Esophagus muscularis mucosa (tissue), 3 donors: ENCODE measurements at regions not wholly inside any gene's neighbourhood (a gene's known extent, or its start where the extent isn't known, plus 50 kb on each side); places are given as distances from the start of the nearest gene placed in this dataset.

Source experiments
- CTCF ChIP-seq, 3 experiments: fragments of 200-600 bp in 2 of 3; fragments of 450-650 bp in 1 of 3; sonication (generic) in 2 of 3; IDR thresholded peaks; one replicate each; pipeline ENCODE4 v1.5.1; 2017 to 2019; ENCODE audit warnings: antibody characterized with exemption in 3 of 3, mild to moderate bottlenecking in 2 of 3, moderate library complexity in 1 of 3
- POLR2A ChIP-seq: fragments of 450-650 bp; IDR thresholded peaks from one replicate; pipeline ENCODE4 v1.6.1; 2017; ENCODE audit warnings: antibody characterized with exemption, moderate library complexity, mild to moderate bottlenecking, low read depth
- POLR2AphosphoS5 ChIP-seq, 2 donors: sonication (generic); formaldehyde crosslinking; IDR thresholded peaks; one replicate each; pipeline ENCODE4 v1.6.1; 2017; ENCODE audit warnings: antibody characterized with exemption in 2 of 2

GRCh38 chr21:35810431-35810970 lies 249.8 kb downstream of the SETD4 start:
- TF ChIP-seq POLR2A (no peak), CTCF (IDR thresholded peaks at IDR 0.05) (no peak), POLR2AphosphoS5 (IDR thresholded peaks at IDR 0.05) (no peak)
